ENCODE measurements at regions not wholly inside any gene's neighbourhood (a gene's known extent, or its start where the extent isn't known, plus 50 kb on each side); places are given as distances from the start of the nearest gene placed in this dataset.

GRCh38 chr15:81889485-81889881, 156.3 kb downstream of the MEX3B start:
- no peak for TF ChIP-seq POLR2A (IDR thresholded peaks at IDR 0.05; ENCODE audit: extremely low read depth, insufficient read length)
- no peak for TF ChIP-seq CTCF (IDR thresholded peaks at IDR 0.05; ENCODE audit: low read depth, low read length)
- TF ChIP-seq MYC (IDR thresholded peaks at IDR 0.05; ENCODE audit: low read depth, low read length): no peak

All from NB4 (cell line).